Activated CD8-positive, alpha-beta memory T cell treated with anti-CD3 and anti-CD28 coated beads for 24 hours (primary cell): ENCODE measurements at regions not wholly inside any gene's neighbourhood (a gene's known extent, or its start where the extent isn't known, plus 50 kb on each side); places are given as distances from the start of the nearest gene placed in this dataset.
"Not testable (repeated sequence)": the region's sequence is repeated elsewhere in the genome, so short reads cannot be mapped to it uniquely, and the experiment has no call there.

Source experiments
- DNase-seq: peaks from one replicate; pipeline ENCODE4 v3.0.0-alpha.2; 2020

GRCh38 chr2:109048163-109048562 lies 59.1 kb upstream of the EDAR start:
- DNase-seq: no peak

GRCh38 chr2:109047569-109047968 lies 58.5 kb upstream of the EDAR start:
- not testable (repeated sequence) for DNase-seq

GRCh38 chr2:109046925-109047508 lies 58.0 kb upstream of the EDAR start:
- DNase-seq: no peak

- no peak for DNase-seq
Measured at GRCh38 chr2:109045505-109045904, 56.5 kb upstream of the EDAR start.

GRCh38 chr2:109038992-109039391 lies 50.0 kb upstream of the EDAR start:
- no peak for DNase-seq
